IPS-15b (cell line): ENCODE measurements at regions not wholly inside any gene's neighbourhood (a gene's known extent, or its start where the extent isn't known, plus 50 kb on each side); places are given as distances from the start of the nearest gene placed in this dataset.

Experiments
- H3K27me3 ChIP-seq: one replicate; pipeline ENCODE4 v1.6.1; 2013; ENCODE audit warnings: low read length; ENCODE audit not compliant: control insufficient read depth, insufficient read depth
- H3K36me3 ChIP-seq: one replicate; pipeline ENCODE4 v1.6.1; 2013; ENCODE audit warnings: low read length; ENCODE audit not compliant: control insufficient read depth, insufficient read depth
- H3K4me1 ChIP-seq: one replicate; pipeline ENCODE4 v1.6.1; 2013; ENCODE audit warnings: mild to moderate bottlenecking, low read length; ENCODE audit not compliant: control insufficient read depth, insufficient read depth
- H3K4me3 ChIP-seq: one replicate; pipeline ENCODE4 v1.5.1; 2013; ENCODE audit warnings: low read depth, low read length
- H3K9ac ChIP-seq: one replicate; pipeline ENCODE4 v1.6.1; 2013; ENCODE audit warnings: low read depth, mild to moderate bottlenecking, low read length
- H3K9me3 ChIP-seq: one replicate; pipeline ENCODE4 v1.6.1; 2013; ENCODE audit warnings: mild to moderate bottlenecking, low read length; ENCODE audit not compliant: control insufficient read depth, insufficient read depth

DNA sequence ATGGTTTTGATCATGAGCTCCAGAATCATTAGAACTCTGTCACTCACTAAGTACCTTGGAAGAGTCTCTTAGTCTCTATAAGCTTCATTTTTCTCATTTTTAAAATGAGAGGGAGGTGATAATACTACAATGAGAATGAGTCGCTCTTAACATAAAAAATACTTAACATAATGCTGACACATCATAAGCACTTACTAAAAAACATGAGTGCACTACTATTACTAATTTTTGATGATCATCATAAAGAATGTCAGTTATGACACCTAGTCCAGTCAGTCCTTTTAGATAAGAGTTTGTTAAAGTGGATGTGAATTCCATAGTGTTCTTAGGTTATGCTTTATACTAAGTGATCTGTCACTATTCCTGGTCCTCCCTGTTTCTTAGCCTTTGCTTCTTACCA is 200.4 kb upstream of the SLC24A2 start:
- no peaks in the 10 kb centered on the region for H3K36me3 ChIP-seq
- H3K4me1 ChIP-seq: no peaks in the 10 kb centered on the region
- H3K4me3 ChIP-seq: no peak overlapping the region
- H3K27me3 ChIP-seq: no peaks in the 10 kb centered on the region
- H3K9me3 ChIP-seq: no peaks in the 10 kb centered on the region
- H3K9ac ChIP-seq: no peak overlapping the region

DNA sequence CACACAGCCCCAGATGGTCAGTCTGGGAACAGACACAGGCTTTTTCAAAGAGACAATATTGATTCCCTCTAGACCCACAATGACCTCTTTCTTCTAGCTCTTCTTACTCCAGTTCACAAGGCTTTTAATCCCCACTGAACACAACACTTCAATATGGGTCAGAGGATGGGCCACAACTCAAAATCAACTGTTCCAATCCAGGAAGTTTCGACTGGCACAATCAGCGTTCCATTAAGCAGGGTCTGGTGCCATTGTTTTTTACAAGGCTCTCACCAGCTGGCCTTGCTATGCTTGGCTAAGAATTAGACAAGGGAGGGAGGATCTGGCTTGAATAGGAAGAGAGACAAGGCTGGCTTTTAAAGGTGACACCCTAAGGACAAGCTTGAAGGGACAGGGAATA is 199.4 kb upstream of the SLC24A2 start:
- H3K9ac ChIP-seq: no peak overlapping the region
- H3K4me3 ChIP-seq: no peak overlapping the region
- no peaks in the 10 kb centered on the region for H3K4me1 ChIP-seq
- H3K27me3 ChIP-seq: no peaks in the 10 kb centered on the region
- no peaks in the 10 kb centered on the region for H3K36me3 ChIP-seq
- H3K9me3 ChIP-seq: no peaks in the 10 kb centered on the region

DNA sequence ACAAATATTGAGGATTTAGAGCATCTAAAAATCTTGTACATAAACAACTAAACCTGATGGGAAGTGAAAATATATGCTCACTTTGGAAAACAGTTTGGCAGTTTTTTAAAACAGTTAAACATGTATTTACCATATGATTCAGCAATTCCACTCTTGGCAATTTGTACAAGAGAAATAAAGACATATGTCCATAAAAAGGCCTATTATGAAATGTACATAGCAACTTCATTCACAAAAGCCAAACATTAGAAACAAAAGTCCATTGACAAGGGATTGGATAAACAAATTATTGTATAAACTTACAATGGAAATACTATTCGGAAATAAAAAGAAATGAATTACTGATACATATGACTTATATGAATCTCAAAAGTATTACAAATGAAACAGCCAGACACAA is 196.2 kb upstream of the SLC24A2 start:
- no peak overlapping the region for H3K4me3 ChIP-seq
- no peaks in the 10 kb centered on the region for H3K27me3 ChIP-seq
- H3K36me3 ChIP-seq: no peaks in the 10 kb centered on the region
- H3K4me1 ChIP-seq: no peaks in the 10 kb centered on the region
- no peaks in the 10 kb centered on the region for H3K9me3 ChIP-seq
- H3K9ac ChIP-seq: no peak overlapping the region

DNA sequence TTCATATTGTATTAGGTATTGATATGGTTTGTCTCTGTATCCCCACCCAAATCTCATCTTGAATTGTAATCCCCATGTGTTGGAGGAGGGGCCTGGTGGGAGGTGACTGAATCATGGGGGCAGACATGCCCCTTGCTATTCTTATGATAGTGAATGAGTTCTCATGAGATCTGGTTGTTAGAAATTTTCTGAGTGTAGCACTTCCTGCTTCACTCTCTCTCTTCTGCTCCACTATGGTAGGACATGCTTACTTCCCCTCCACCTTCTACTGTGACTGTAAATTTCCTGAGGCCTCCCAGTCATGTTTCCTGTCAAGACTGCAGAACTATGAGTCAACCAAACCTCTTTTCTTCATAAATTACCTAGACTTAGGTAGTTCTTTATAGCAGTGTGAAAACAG is 187.4 kb upstream of the SLC24A2 start:
- Histone ChIP-seq H3K9ac (no peak overlapping the region), H3K36me3 (no peaks in the 10 kb centered on the region), H3K27me3 (no peaks in the 10 kb centered on the region), H3K4me3 (no peak overlapping the region), H3K9me3 (no peaks in the 10 kb centered on the region), H3K4me1 (no peaks in the 10 kb centered on the region)

DNA sequence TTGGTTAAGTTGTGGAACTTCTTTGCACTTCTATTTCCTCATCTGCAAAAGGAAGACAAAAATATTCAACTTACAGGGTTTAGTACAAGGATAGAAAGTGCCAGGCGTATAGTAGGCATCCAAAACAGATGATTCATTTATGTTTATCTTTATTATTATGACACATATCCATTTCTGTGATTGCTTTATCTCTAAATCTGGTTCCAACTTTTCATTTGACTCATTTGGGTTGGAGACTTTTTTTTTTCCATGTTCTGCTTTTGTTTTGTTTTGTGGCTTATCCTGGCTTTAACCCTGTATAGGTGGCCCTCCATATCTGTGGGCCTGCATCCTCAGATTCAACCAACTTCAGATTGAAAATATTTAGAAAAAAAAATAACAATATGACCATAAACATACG is 186.7 kb upstream of the SLC24A2 start:
- H3K36me3 ChIP-seq: no peaks in the 10 kb centered on the region
- no peak overlapping the region for H3K9ac ChIP-seq
- H3K27me3 ChIP-seq: no peaks in the 10 kb centered on the region
- H3K4me1 ChIP-seq: no peaks in the 10 kb centered on the region
- no peaks in the 10 kb centered on the region for H3K9me3 ChIP-seq
- H3K4me3 ChIP-seq: no peak overlapping the region

DNA sequence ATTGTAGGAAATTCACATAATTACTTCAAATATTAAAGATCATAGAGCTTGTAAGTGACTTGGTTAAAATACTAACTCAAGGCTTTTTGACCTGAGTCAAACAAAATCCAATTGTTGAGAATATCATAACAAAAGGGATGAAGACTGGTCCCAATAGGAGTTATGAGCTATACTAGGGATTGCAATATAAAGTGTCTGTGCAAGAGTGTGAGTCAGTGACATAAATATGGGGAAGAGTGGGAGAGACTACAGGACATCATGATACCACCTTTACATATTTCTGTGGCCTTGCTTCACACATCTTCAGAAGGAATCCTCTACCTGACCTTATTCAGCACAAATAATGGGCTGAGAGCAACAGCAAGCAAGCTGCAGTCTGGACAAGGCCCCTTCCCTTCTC is 180.9 kb upstream of the SLC24A2 start:
- H3K36me3 ChIP-seq: no peaks in the 10 kb centered on the region
- peaks cover 23% of the 10 kb centered on the region for H3K4me1 ChIP-seq

DNA sequence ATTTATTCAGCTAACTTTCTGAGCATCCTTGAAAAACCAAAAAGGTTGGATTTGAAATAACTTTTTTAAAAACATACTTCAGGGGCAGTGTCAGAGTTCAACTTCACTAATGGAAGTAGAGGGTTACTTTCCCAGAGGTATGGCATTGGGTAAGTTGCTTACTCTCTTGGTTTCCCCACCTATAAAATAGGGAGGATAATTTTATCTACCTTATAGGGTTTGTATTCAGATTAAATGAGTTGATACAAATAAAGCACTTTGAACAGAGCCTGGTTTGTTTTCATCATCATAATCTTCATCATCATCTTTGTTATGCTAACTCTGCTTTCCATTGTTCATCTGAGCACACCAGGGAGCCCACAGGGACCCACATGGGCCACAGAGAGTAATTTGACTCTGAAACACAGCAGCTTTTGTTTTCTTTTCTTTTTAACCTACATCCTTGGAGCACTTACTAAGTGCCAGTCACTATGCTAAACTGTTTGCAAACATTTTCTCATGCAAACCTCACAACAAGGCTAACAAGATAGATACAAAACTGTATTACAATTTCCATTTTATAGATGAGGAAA is 179.1 kb upstream of the SLC24A2 start:
- Histone ChIP-seq H3K4me1 (peaks cover 23% of the 10 kb centered on the region), H3K36me3 (no peaks in the 10 kb centered on the region), H3K27me3 (no peaks in the 10 kb centered on the region), H3K9ac (no peak overlapping the region), H3K9me3 (no peaks in the 10 kb centered on the region), H3K4me3 (no peak overlapping the region)

More for the DNA sequence above, 180.9 kb upstream of the SLC24A2 start:
- Histone ChIP-seq H3K9me3 (no peaks in the 10 kb centered on the region), H3K27me3 (no peaks in the 10 kb centered on the region), H3K4me3 (no peak overlapping the region), H3K9ac (no peak overlapping the region)

DNA sequence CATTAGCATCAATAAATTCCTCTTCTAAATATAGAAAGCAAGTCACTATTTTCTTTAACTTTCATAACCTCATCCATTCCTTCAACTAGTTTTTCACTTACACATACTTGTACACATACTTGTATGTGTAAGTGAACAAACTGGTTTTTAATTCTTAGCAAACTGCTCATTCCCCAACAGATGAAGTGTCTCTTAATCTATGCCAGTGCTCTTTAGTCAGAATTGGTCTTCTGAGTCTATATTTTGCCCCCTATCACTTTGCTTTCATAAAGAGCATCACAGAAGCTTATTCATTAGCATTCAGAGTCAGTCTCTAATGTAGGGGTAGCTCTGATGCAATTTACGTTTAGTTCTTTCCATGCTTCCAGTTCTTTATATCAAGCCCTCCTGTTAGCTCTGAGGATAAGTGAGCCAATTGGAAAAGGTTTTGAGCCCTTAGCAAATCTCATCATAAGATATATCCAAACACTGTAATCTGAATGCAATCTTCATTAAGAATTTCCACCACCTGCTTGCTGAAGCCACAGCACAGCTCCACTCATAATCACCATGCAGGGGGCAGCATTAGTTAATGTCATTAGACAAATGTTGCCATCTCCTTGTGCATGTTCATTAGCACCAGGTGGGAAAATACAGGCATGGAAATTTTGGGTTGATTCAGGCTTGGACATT is 178.5 kb upstream of the SLC24A2 start:
- H3K36me3 ChIP-seq: no peaks in the 10 kb centered on the region
- H3K4me1 ChIP-seq: peaks cover 23% of the 10 kb centered on the region
- H3K4me3 ChIP-seq: no peak overlapping the region
- H3K9ac ChIP-seq: no peak overlapping the region
- H3K27me3 ChIP-seq: no peaks in the 10 kb centered on the region
- H3K9me3 ChIP-seq: no peaks in the 10 kb centered on the region

DNA sequence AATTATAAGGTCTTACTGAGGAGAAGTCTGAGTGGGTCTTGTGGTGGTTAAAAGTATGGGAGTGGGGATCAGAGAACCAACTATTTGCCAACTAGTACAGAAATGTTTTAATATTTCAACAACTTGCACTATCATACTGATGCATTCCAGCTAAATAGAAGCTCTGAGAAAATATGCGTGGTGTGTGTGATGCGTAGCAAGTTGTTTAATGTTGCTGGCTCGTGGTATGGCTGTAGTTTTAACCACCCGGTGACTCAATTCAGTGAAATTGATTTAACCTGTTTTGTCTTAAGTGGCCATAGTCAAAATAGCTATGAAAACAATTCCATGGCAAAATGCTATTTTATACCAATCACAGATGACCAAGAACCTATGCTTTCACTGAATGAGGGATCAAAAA is 176.5 kb upstream of the SLC24A2 start:
- Histone ChIP-seq H3K4me1 (peaks cover 23% of the 10 kb centered on the region), H3K9ac (no peak overlapping the region)

DNA sequence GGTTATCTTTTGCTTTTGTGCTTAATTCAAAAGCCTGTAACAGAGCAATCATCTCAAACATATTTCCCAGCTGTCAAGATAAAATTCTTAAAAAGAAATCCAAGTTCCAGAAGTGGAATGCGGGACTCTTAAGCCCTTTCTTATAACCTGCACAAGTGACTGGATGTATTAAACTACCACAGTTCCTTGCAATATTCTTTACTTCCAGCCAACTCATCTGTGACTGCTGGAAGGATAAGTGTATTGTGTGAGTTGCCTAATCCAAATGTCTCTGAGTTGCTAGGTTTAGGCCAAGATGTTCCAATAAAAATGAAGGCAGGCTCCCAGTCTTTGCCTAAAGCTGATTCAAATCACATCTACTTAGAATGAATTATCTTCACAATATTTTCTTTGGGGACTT is 159.2 kb upstream of the SLC24A2 start:
- H3K27me3 ChIP-seq: no peaks in the 10 kb centered on the region
- H3K9ac ChIP-seq: no peak overlapping the region
- no peak overlapping the region for H3K4me3 ChIP-seq
- no peaks in the 10 kb centered on the region for H3K9me3 ChIP-seq
- no peaks in the 10 kb centered on the region for H3K4me1 ChIP-seq
- H3K36me3 ChIP-seq: no peaks in the 10 kb centered on the region

More for the DNA sequence above, 176.5 kb upstream of the SLC24A2 start:
- Histone ChIP-seq H3K9me3 (no peaks in the 10 kb centered on the region), H3K4me3 (no peak overlapping the region), H3K27me3 (no peaks in the 10 kb centered on the region), H3K36me3 (no peaks in the 10 kb centered on the region)

DNA sequence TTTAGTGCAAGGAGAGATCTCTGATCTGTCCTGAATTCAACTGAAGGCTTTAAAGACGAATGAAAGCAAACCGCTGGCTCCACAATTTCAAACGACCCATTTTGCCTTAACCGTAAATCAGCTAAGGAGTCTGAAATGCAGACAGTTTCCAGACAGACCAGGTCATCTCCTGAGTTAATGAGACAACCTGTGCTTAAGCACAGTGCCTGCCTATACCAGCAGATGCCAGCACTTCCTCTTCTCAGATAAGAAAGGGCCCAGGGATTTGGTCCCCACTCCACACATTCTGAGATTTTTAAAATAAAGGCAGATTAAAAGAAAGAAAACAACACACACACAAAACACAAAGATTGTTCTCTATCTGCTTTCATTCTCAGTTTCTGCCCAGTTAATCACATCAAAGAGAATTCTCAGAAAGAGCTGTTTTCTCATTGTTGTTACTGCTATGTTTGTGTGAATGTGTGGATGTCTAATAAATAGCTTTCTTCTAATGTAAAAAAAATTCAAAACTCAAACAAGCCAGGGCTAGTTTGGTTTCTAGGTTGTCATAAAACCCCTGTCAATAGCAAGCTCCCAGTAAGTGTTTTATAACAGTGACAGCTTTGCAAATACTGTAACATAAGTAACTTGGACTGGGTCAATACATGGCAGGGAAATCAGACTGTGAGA is 157.7 kb upstream of the SLC24A2 start:
- Histone ChIP-seq H3K9me3 (no peaks in the 10 kb centered on the region), H3K4me1 (no peaks in the 10 kb centered on the region), H3K9ac (no peak overlapping the region), H3K27me3 (no peaks in the 10 kb centered on the region), H3K36me3 (no peaks in the 10 kb centered on the region), H3K4me3 (no peak overlapping the region)

DNA sequence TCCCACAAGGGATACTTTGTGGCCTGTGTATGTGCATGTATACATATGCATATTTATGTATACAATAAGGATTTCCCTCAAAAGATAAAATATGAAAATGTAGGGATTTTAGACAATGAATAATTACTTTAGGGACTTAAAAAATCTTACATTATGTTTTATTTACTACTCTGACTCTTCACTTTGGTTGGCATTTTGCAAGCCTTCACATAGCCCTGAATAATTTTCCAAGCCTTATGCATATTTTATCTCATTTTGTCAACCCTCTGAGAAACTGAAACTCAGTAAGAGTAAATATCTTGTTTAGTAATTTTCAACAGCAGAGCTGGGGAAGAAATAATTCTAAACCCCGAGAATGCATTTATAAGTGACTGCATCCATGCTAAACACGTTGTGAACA is 153.0 kb upstream of the SLC24A2 start:
- no peak overlapping the region for H3K4me3 ChIP-seq
- no peaks in the 10 kb centered on the region for H3K4me1 ChIP-seq
- H3K27me3 ChIP-seq: no peaks in the 10 kb centered on the region
- no peak overlapping the region for H3K9ac ChIP-seq
- H3K36me3 ChIP-seq: no peaks in the 10 kb centered on the region
- H3K9me3 ChIP-seq: no peaks in the 10 kb centered on the region
